Small intestine (tissue), 7 donors: ENCODE measurements at regions not wholly inside any gene's neighbourhood (a gene's known extent, or its start where the extent isn't known, plus 50 kb on each side); places are given as distances from the start of the nearest gene placed in this dataset.
"Not testable (repeated sequence)": the region's sequence is repeated elsewhere in the genome, so short reads cannot be mapped to it uniquely, and the experiment has no call there.

Experiments used
- DNase-seq, 2 donors: peaks; one replicate each; pipeline versions ENCODE4 v3.0.0 to v3.0.0-alpha.2; 2013
- FAIRE-seq: peaks from 2 replicates; lab custom pipeline; 2012; peaks lifted over from hg19 to GRCh38; lab: Jason Lieb, UNC
- H3K27ac ChIP-seq, 3 donors: one replicate each; pipeline ENCODE4 v1.5.1; 2013; ENCODE audit warnings: low read length in 2 of 3, mild to moderate bottlenecking in 2 of 3, control low read depth in 1 of 3, inconsistent platforms in 1 of 3, low read depth in 1 of 3, moderate library complexity in 1 of 3
- H3K27me3 ChIP-seq, 3 donors: one replicate each; pipeline ENCODE4 v1.6.1; 2013; ENCODE audit warnings: low read length in 3 of 3, inconsistent platforms in 1 of 3; ENCODE audit not compliant: control insufficient read depth in 3 of 3, insufficient read depth in 3 of 3
- H3K36me3 ChIP-seq, 3 donors: one replicate each; pipeline ENCODE4 v1.6.1; 2013; ENCODE audit warnings: low read length in 3 of 3, inconsistent platforms in 1 of 3, low read depth in 1 of 3, mild to moderate bottlenecking in 1 of 3, moderate library complexity in 1 of 3; ENCODE audit not compliant: control insufficient read depth in 3 of 3, insufficient read depth in 2 of 3
- H3K4me1 ChIP-seq, 3 donors: one replicate each; pipeline ENCODE4 v1.6.1; 2013; ENCODE audit warnings: low read length in 2 of 3, inconsistent platforms in 1 of 3, low read depth in 1 of 3, mild to moderate bottlenecking in 1 of 3, moderate library complexity in 1 of 3; ENCODE audit not compliant: control insufficient read depth in 3 of 3, insufficient read depth in 2 of 3
- H3K4me3 ChIP-seq, 3 donors: one replicate each; pipeline ENCODE4 v1.5.1; 2013; ENCODE audit warnings: low read length in 3 of 3, control low read depth in 1 of 3, inconsistent platforms in 1 of 3, low read depth in 1 of 3, mild to moderate bottlenecking in 1 of 3, moderate library complexity in 1 of 3
- H3K9me3 ChIP-seq, 2 donors: one replicate each; pipeline ENCODE4 v1.6.1; 2013; ENCODE audit warnings: low read depth in 1 of 2, low read length in 1 of 2; ENCODE audit not compliant: control insufficient read depth in 2 of 2, insufficient read depth in 1 of 2
- WGBS, 3 donors: extraction: QIAGEN DNeasy Blood & Tissue Kit; methylation state at CpG; one replicate each; pipeline ENCODE4 v1.1.7; 2013; 5-methylcytosine and 5-hydroxymethylcytosine counted together
- donor health status: healthy with polysubstance abuse.
- donor health status: control.
- donor health status: control.
- donor health status: Bipolar disorder and iron deficiency.
- donor health status: healthy.

- Histone ChIP-seq H3K27ac (no peak overlapping the region), H3K36me3 (no peaks in the 10 kb centered on the region), H3K4me1 (no peaks in the 10 kb centered on the region), H3K9me3 (no peaks in the 10 kb centered on the region), H3K27me3 (no peaks in the 10 kb centered on the region), H3K4me3 (no peak overlapping the region)
- 33 to 49% (median 42%) methylated on average over 6 of the region's 6 CpGs for WGBS, 3 donors
- FAIRE-seq (no peak), DNase-seq (no peak)
Observed at GRCh38 chr12:17579205-17580026, 510.6 kb downstream of the RERGL start.

- FAIRE-seq (no peak), DNase-seq (no peak)
- Histone ChIP-seq H3K27me3 (no peaks in the 10 kb centered on the region), H3K4me1 (no peaks in the 10 kb centered on the region), H3K4me3 (no peak overlapping the region), H3K36me3 (no peaks in the 10 kb centered on the region), H3K27ac (no peak overlapping the region), H3K9me3 (no peaks in the 10 kb centered on the region)
- 51 to 60% (median 52%) methylated on average over 5 of the region's 5 CpGs for WGBS, 3 donors
Observed at GRCh38 chr12:17577405-17577804, 512.6 kb downstream of the RERGL start.

GRCh38 chr12:17572250-17572649 is 517.7 kb downstream of the RERGL start:
- Histone ChIP-seq H3K27me3 (no peaks in the 10 kb centered on the region), H3K9me3 (no peaks in the 10 kb centered on the region), H3K4me3 (no peak overlapping the region), H3K36me3 (no peaks in the 10 kb centered on the region), H3K27ac (no peak overlapping the region), H3K4me1 (no peaks in the 10 kb centered on the region)
- DNase-seq (no peak), FAIRE-seq (no peak)

GRCh38 chr12:17571047-17571446 is 518.9 kb downstream of the RERGL start:
- 43 to 52% (median 45%) methylated on average over 2 of the region's 2 CpGs for WGBS, 3 donors
- FAIRE-seq (no peak), DNase-seq (no peak)
- H3K4me1 ChIP-seq = no peaks in the 10 kb centered on the region
- H3K4me3 ChIP-seq = no peak overlapping the region
- no peaks in the 10 kb centered on the region for H3K36me3 ChIP-seq
- no peaks in the 10 kb centered on the region for H3K27me3 ChIP-seq
- H3K9me3 ChIP-seq = no peaks in the 10 kb centered on the region
- H3K27ac ChIP-seq = no peak overlapping the region

GRCh38 chr12:17564630-17565029 is 525.4 kb downstream of the RERGL start:
- H3K36me3 ChIP-seq, FAIRE-seq, H3K27me3 ChIP-seq, DNase-seq, H3K9me3 ChIP-seq, H3K27ac ChIP-seq, H3K4me3 ChIP-seq, H3K4me1 ChIP-seq: not testable (repeated sequence)
- 80 to 84% (median 80%) methylated on average over 8 of the region's 8 CpGs for WGBS, 3 donors

- no peaks in the 10 kb centered on the region for H3K36me3 ChIP-seq
- no peaks in the 10 kb centered on the region for H3K4me1 ChIP-seq
- FAIRE-seq (no peak), DNase-seq (no peak)
- H3K4me3 ChIP-seq = no peak overlapping the region
- WGBS, 3 donors = 86 to 100% (median 91%) methylated on average over 1 of the region's 1 CpG
- H3K9me3 ChIP-seq = peaks cover 0 to 11% of the 10 kb centered on the region in 2 donors
- H3K27ac ChIP-seq = no peak overlapping the region
- H3K27me3 ChIP-seq = no peaks in the 10 kb centered on the region
Observed at GRCh38 chr12:17550011-17550410, 540.0 kb downstream of the RERGL start.

- Histone ChIP-seq H3K36me3 (no peaks in the 10 kb centered on the region), H3K4me3 (no peak overlapping the region), H3K27ac (no peak overlapping the region), H3K27me3 (no peaks in the 10 kb centered on the region), H3K4me1 (no peaks in the 10 kb centered on the region), H3K9me3 (peaks cover 1 to 20% of the 10 kb centered on the region in 2 donors)
- no peak for DNase-seq
- WGBS, 3 donors = 60 to 66% (median 65%) methylated on average over 2 of the region's 2 CpGs
- no peak for FAIRE-seq
Observed at GRCh38 chr12:17540921-17541320, 549.1 kb downstream of the RERGL start.

GRCh38 chr12:17528394-17528793 is 561.6 kb downstream of the RERGL start:
- WGBS, 3 donors = 12 to 20% (median 18%) methylated on average over 2 of the region's 2 CpGs
- Histone ChIP-seq H3K4me3 (no peak overlapping the region), H3K36me3 (no peaks in the 10 kb centered on the region), H3K9me3 (no peaks in the 10 kb centered on the region), H3K27me3 (no peaks in the 10 kb centered on the region), H3K27ac (no peak overlapping the region), H3K4me1 (no peaks in the 10 kb centered on the region)
- DNase-seq (no peak), FAIRE-seq (no peak)

- H3K36me3 ChIP-seq = no peaks in the 10 kb centered on the region
- H3K9me3 ChIP-seq = no peaks in the 10 kb centered on the region
- H3K27me3 ChIP-seq = no peaks in the 10 kb centered on the region
- no peak overlapping the region for H3K27ac ChIP-seq
- 68 to 74% (median 68%) methylated on average over 1 of the region's 1 CpG for WGBS, 3 donors
- no peak overlapping the region for H3K4me3 ChIP-seq
- no peak for FAIRE-seq
- H3K4me1 ChIP-seq = no peaks in the 10 kb centered on the region
- DNase-seq = no peak
Observed at GRCh38 chr12:17527021-17527420, 563.0 kb downstream of the RERGL start.
